ENCODE measurements at regions not wholly inside any gene's neighbourhood (a gene's known extent, or its start where the extent isn't known, plus 50 kb on each side); places are given as distances from the start of the nearest gene placed in this dataset.

DNA sequence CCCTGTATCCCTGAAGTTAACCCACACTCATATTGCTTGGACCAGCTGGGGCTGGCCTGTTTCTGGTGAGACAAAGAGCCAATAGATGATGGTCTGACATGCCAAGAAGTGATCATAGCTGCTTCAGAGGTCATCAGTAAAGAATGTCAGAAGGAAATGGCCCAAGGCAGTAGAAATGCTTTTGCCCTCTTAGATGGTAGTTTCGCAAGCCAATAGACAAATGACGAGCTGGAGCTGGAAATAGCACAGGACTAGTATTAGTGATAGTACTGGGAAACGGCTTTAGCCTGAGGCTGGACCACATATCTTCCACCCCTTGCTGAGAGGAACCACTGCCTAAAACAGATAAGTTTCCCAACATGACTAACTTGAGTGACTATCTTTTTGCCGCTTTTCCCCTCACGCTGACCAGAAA lies 176.1 kb upstream of the THBS1 start:
- TF ChIP-seq CTCF (IDR thresholded peaks at IDR 0.05), result no peak
- no peak for TF ChIP-seq REST (IDR thresholded peaks at IDR 0.05; ENCODE audit: insufficient read depth in 1 of 2, low read depth in 2 of 2, low read length in 1 of 2)
- no peak for TF ChIP-seq POLR2AphosphoS5 (IDR thresholded peaks at IDR 0.05; ENCODE audit: low read depth, low read length)

Data from Panc1 (cell line).